Kidney (tissue), 13 donors: ENCODE measurements at regions not wholly inside any gene's neighbourhood (a gene's known extent, or its start where the extent isn't known, plus 50 kb on each side); places are given as distances from the start of the nearest gene placed in this dataset.

ENCODE experiments used
- DNase-seq, 5 donors: peaks; one replicate each; pipeline ENCODE4 v3.0.0-alpha.2; 2013 to 2020
- FAIRE-seq: peaks from 2 replicates; lab custom pipeline; 2012; peaks lifted over from hg19 to GRCh38; lab: Jason Lieb, UNC
- H3K27ac ChIP-seq, 2 donors: one replicate each; pipeline ENCODE4 v1.7.0; 2013; ENCODE audit warnings: low read depth in 2 of 2, low read length in 2 of 2, inconsistent platforms in 1 of 2
- H3K27me3 ChIP-seq: one replicate; pipeline ENCODE4 v1.7.1; 2013; ENCODE audit warnings: low read length, inconsistent platforms; ENCODE audit not compliant: control insufficient read depth, insufficient read depth
- H3K36me3 ChIP-seq, 3 donors: one replicate each; pipeline versions ENCODE4 v1.7.0 to v1.7.1; 2013; ENCODE audit warnings: low read length in 3 of 3, control low read depth in 1 of 3, inconsistent platforms in 1 of 3; ENCODE audit not compliant: insufficient read depth in 3 of 3, control insufficient read depth in 2 of 3
- H3K4me1 ChIP-seq, 3 donors: one replicate each; pipeline versions ENCODE4 v1.7.0 to v1.7.1; 2013; ENCODE audit warnings: low read length in 3 of 3, inconsistent platforms in 1 of 3, low read depth in 1 of 3; ENCODE audit not compliant: control insufficient read depth in 2 of 3, insufficient read depth in 2 of 3
- H3K4me3 ChIP-seq, 3 donors: one replicate each; pipeline versions ENCODE4 v1.7.0 to v1.8.1; 2013; ENCODE audit warnings: low read length in 3 of 3, control low read depth in 1 of 3, inconsistent platforms in 1 of 3
- H3K9ac ChIP-seq, 3 donors: one replicate each; pipeline versions ENCODE4 v1.7.0 to v1.7.1; 2013; ENCODE audit warnings: low read length in 3 of 3, control low read depth in 1 of 3, inconsistent platforms in 1 of 3
- H3K9me3 ChIP-seq, 3 donors: one replicate each; pipeline versions ENCODE4 v1.7.0 to v1.7.1; 2013; ENCODE audit warnings: low read length in 3 of 3, control low read depth in 1 of 3, inconsistent platforms in 1 of 3; ENCODE audit not compliant: control insufficient read depth in 2 of 3, insufficient read depth in 1 of 3
- intact Hi-C: fragments of 100-400 bp; cut with DNase I; formaldehyde crosslinking; loops from one replicate; pipeline ENCODE4 v1.11.1; 2022
- TF ChIP-seq, protein P1 (sequence below): IDR thresholded peaks from 3 replicates; pipeline ENCODE4 v1.5.1; 2012; ENCODE audit warnings: mild to moderate bottlenecking, moderate library complexity, borderline replicate concordance; ENCODE audit not compliant: insufficient read depth; ENCODE audit errors: extremely low read depth
- donor health status: control.
- donor health status: control.
- donor health status: control.
- donor health status: control.
- donor health status: control.
- donor health status: DM: yes; HTN: yes; CAD: no.
- donor health status: Normal renal cell carcinoma (clear cell type).

DNA sequence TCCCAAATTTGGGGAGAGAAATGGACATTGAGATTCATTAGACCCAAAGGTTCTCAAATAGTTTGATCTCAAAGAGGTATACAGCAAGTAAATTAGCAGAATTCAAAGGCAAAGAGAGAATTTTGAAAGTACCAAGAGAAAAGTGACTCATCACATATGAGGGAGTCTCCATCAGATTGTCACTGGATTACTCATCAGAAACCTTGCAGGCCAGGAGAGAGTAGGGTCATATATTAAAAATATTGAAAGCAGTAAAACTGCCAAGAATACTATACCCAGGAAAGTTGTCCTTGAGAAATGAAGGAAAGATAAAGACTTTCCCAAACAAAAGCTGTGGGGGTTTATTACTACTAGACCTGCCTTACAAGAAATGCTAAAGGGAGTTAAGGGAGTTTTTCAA is 140.6 kb downstream of the TMEM168 start:
- intact Hi-C loops, result no loop called here
- H3K36me3 ChIP-seq, result no peaks in the 10 kb centered on the region
- H3K27me3 ChIP-seq, result no peaks in the 10 kb centered on the region
- H3K4me3 ChIP-seq, result no peak overlapping the region
- H3K9me3 ChIP-seq, result peaks cover 0 to 3% (median 2%) of the 10 kb centered on the region in 3 donors
- DNase-seq (no peak), FAIRE-seq (no peak)
- H3K4me1 ChIP-seq, result no peaks in the 10 kb centered on the region
- H3K9ac ChIP-seq, result no peak overlapping the region
- TF ChIP-seq, protein P1, sequence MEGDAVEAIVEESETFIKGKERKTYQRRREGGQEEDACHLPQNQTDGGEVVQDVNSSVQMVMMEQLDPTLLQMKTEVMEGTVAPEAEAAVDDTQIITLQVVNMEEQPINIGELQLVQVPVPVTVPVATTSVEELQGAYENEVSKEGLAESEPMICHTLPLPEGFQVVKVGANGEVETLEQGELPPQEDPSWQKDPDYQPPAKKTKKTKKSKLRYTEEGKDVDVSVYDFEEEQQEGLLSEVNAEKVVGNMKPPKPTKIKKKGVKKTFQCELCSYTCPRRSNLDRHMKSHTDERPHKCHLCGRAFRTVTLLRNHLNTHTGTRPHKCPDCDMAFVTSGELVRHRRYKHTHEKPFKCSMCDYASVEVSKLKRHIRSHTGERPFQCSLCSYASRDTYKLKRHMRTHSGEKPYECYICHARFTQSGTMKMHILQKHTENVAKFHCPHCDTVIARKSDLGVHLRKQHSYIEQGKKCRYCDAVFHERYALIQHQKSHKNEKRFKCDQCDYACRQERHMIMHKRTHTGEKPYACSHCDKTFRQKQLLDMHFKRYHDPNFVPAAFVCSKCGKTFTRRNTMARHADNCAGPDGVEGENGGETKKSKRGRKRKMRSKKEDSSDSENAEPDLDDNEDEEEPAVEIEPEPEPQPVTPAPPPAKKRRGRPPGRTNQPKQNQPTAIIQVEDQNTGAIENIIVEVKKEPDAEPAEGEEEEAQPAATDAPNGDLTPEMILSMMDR, result no peak
- H3K27ac ChIP-seq, result no peak overlapping the region

DNA sequence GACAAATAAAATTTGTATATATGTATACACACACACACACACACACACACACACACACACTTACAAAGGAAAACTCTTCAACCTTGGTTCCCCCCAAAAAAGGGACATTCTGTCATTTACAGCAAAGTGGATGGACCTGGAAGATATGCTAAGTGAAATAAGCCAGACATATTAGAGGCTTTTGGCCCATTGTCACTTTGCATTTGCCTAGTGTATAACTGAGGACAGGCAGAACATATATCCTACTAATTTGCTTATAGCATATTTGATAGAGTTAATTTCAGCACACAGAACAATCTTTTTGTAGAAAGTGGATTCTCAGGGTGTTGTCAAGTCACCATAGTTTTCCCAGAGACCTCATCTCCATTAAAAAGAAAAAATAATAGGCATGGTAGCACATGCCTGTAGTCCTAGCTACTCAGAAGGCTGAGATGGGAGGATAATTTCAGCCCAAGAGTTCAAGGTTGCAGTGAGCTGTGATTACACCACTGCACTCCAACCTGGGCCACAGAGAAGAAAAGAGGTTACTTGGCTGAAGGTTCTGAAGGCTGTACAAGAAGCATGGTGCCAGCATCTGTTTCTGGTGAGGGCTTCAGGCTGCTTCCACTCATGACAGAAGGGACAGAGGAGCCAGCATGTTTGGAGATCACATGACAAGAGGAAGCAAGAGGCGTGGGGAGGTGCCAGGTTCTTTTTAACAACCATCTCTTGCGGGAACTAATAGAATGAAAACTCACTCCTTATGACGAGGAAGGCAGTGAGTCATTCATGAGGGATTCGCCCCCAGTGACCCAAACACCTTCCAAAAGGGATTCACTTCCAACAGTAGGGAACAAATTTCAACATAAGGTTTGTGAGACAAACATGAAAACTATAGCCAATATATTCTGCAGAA is 135.6 kb downstream of the TMEM168 start:
- TF ChIP-seq, protein P1, result no peak
- Histone ChIP-seq H3K9ac (no peak overlapping the region), H3K27ac (no peak overlapping the region), H3K36me3 (no peaks in the 10 kb centered on the region), H3K4me1 (no peaks in the 10 kb centered on the region), H3K9me3 (no peaks in the 10 kb centered on the region), H3K4me3 (no peak overlapping the region), H3K27me3 (no peaks in the 10 kb centered on the region)
- intact Hi-C loops, result no loop called here
- FAIRE-seq (no peak), DNase-seq (no peak)

DNA sequence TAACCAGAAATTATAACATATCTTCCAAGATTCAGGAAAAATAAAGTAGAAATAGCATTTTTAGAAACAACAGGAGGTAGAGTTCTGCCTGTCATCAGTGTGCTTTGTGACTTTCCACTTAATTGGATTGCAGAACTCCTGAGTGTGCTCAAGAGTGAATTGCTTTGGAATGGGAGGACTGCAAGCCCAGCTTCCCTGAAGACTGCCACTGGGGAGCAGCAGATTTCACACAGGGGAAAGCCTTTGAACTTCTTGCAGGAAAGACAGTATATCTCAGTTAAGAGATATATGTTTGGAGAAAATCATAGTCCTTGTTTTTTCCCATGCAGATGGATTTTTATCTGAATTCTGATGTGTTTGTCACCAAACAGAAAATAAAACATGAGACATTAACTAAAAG is 124.5 kb downstream of the TMEM168 start:
- FAIRE-seq (no peak), DNase-seq (peak in 2 of 5 donors; percentile 21 to 43)
- intact Hi-C loops, result no loop called here
- H3K9me3 ChIP-seq, result no peaks in the 10 kb centered on the region
- no peak overlapping the region for H3K4me3 ChIP-seq
- no peak overlapping the region for H3K27ac ChIP-seq
- no peaks in the 10 kb centered on the region for H3K36me3 ChIP-seq
- no peaks in the 10 kb centered on the region for H3K4me1 ChIP-seq
- TF ChIP-seq, protein P1, result no peak
- H3K27me3 ChIP-seq, result no peaks in the 10 kb centered on the region
- no peak overlapping the region for H3K9ac ChIP-seq
